Gastroesophageal sphincter (tissue), 3 donors: ENCODE measurements at regions not wholly inside any gene's neighbourhood (a gene's known extent, or its start where the extent isn't known, plus 50 kb on each side); places are given as distances from the start of the nearest gene placed in this dataset.

Source experiments
- EP300 ChIP-seq: sonication (generic); formaldehyde crosslinking; IDR thresholded peaks from one replicate; pipeline ENCODE4 v1.6.1; 2017; ENCODE audit warnings: antibody characterized with exemption, mild to moderate bottlenecking
- POLR2AphosphoS5 ChIP-seq: sonication (generic); formaldehyde crosslinking; IDR thresholded peaks from one replicate; pipeline ENCODE4 v1.6.1; 2017; ENCODE audit warnings: antibody characterized with exemption
- TF ChIP-seq, protein P1 (sequence below), 4 experiments: fragments of 200-600 bp in 2 of 4; fragments of 450-650 bp in 2 of 4; sonication (generic) in 1 of 4; IDR thresholded peaks; one replicate each; pipeline ENCODE4 v1.5.1; 2017 to 2019; ENCODE audit warnings: antibody characterized with exemption in 4 of 4, mild to moderate bottlenecking in 2 of 4, moderate library complexity in 2 of 4

DNA sequence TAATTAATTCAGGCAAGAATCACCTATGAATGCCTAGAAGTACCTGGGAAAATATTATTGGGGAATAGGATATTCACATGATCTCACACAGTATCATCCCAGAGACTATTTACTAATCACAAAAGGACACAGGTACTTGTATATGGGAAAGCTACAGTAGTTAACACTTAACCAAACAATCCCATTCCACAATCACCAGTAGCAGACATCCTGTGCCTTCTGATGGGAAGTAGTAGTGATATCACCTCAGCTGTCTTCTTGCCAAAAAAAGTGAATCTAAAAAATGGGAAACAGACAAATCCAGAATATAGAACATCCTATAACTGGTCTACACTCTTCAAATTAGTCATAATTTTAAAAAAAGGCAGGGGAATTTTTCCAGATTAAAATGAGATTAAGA is 75.6 kb upstream of the CCDC150 start:
- TF ChIP-seq, protein P1, sequence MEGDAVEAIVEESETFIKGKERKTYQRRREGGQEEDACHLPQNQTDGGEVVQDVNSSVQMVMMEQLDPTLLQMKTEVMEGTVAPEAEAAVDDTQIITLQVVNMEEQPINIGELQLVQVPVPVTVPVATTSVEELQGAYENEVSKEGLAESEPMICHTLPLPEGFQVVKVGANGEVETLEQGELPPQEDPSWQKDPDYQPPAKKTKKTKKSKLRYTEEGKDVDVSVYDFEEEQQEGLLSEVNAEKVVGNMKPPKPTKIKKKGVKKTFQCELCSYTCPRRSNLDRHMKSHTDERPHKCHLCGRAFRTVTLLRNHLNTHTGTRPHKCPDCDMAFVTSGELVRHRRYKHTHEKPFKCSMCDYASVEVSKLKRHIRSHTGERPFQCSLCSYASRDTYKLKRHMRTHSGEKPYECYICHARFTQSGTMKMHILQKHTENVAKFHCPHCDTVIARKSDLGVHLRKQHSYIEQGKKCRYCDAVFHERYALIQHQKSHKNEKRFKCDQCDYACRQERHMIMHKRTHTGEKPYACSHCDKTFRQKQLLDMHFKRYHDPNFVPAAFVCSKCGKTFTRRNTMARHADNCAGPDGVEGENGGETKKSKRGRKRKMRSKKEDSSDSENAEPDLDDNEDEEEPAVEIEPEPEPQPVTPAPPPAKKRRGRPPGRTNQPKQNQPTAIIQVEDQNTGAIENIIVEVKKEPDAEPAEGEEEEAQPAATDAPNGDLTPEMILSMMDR (IDR thresholded peaks at IDR 0.05) = no peak
- no peak for TF ChIP-seq EP300
- TF ChIP-seq POLR2AphosphoS5 = no peak
